ENCODE measurements at regions not wholly inside any gene's neighbourhood (a gene's known extent, or its start where the extent isn't known, plus 50 kb on each side); places are given as distances from the start of the nearest gene placed in this dataset.

DNA sequence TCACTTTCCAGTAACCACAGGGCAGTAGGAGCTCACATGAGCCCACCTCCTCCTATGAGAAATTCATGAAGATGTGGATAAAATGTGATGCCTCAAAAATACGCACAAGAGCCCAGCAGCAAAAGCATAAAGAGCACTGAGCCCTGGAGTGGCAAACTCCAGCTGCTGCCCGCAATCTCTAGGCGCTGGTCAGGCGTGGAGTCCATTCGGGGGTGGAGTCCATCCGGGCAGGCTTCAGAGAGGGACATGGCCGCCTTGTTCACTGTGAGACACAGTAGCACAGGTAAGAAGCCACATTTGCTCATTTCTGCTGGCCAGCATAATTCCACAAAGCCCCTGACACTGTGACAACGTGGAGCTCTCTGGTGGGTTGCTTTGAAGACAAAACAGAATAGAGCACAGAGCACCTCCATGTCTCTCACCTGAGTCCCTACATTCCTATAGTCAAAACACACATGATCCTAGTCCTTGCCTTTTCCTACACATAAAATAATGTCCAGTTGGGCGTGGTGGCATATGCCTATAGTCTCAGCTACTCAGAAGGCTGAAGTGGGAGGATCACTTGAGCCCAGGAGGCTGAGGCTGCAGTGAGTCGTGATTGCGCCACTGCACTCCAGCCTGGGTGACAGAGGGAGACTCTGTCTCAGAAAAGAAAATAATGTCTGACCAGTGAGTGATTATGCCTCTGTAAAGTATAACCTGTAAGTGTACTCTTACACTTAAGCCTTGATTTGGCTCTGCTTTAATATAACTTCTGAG lies 365.2 kb downstream of the GADD45G start:
- H3K27me3 ChIP-seq: no peaks in the 10 kb centered on the region
- H3K4me3 ChIP-seq: no peak overlapping the region
- no peak overlapping the region for H3K27ac ChIP-seq
- no peak for DNase-seq (ENCODE audit: low read depth in 1 of 2, low spot score in 1 of 2)
- H3K4me1 ChIP-seq (ENCODE audit: low read depth): peaks cover 6% of the 10 kb centered on the region
- H3K9me3 ChIP-seq (ENCODE audit: low read depth): no peaks in the 10 kb centered on the region
- TF ChIP-seq, protein P1, sequence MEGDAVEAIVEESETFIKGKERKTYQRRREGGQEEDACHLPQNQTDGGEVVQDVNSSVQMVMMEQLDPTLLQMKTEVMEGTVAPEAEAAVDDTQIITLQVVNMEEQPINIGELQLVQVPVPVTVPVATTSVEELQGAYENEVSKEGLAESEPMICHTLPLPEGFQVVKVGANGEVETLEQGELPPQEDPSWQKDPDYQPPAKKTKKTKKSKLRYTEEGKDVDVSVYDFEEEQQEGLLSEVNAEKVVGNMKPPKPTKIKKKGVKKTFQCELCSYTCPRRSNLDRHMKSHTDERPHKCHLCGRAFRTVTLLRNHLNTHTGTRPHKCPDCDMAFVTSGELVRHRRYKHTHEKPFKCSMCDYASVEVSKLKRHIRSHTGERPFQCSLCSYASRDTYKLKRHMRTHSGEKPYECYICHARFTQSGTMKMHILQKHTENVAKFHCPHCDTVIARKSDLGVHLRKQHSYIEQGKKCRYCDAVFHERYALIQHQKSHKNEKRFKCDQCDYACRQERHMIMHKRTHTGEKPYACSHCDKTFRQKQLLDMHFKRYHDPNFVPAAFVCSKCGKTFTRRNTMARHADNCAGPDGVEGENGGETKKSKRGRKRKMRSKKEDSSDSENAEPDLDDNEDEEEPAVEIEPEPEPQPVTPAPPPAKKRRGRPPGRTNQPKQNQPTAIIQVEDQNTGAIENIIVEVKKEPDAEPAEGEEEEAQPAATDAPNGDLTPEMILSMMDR (IDR thresholded peaks at IDR 0.05; ENCODE audit: low read depth, low read length): no peak
- no peaks in the 10 kb centered on the region for H3K36me3 ChIP-seq

DNA sequence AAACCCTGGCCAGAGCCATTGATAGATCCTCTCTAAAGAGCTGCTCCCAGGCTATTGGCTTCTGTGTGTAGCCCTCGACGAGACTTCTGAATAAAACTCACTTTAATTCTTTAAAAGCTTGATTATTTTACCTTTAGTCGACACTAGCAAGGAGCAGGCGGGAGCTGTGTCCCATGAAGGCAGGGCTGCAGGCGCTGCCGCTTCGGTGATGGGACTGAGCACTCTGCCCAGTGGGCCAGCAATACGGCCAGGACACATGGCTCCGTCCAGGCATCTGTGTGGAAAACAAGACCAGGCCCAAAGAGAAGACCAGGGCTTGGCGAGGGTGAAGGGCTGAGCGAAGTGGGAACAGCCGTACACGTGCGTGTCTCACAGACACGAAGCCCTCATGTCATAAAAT lies 365.9 kb downstream of the GADD45G start:
- no peak for DNase-seq (ENCODE audit: low read depth in 1 of 2, low spot score in 1 of 2)
- Histone ChIP-seq H3K4me3 (no peak overlapping the region), H3K36me3 (no peaks in the 10 kb centered on the region), H3K4me1 (ENCODE audit: low read depth) (peaks cover 6% of the 10 kb centered on the region), H3K9me3 (ENCODE audit: low read depth) (no peaks in the 10 kb centered on the region), H3K27ac (no peak overlapping the region), H3K27me3 (no peaks in the 10 kb centered on the region)
- TF ChIP-seq, protein P1 (IDR thresholded peaks at IDR 0.05; ENCODE audit: low read depth, low read length): no peak

DNA sequence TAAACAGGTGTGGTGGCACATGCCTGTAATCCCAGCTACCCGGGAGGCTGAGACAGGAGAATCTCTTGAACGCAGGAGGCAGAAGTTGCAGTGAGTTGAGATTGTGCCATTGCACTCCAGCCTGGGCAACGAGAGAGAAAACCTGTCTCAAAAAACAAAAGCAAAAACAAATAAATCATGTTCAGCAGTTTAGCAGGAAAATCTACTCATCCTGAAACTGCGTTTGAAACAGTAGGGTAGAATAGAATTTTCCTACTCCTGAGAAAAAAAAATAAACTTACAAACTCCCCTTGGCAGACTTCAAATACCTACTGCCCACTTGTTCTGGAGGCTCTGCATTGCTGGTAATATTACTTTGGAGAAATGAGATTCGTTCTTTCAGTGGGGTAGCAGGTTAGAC lies 367.7 kb downstream of the GADD45G start:
- Histone ChIP-seq H3K4me1 (ENCODE audit: low read depth) (peaks cover 6% of the 10 kb centered on the region), H3K4me3 (no peak overlapping the region), H3K27ac (no peak overlapping the region), H3K36me3 (no peaks in the 10 kb centered on the region), H3K27me3 (no peaks in the 10 kb centered on the region), H3K9me3 (ENCODE audit: low read depth) (no peaks in the 10 kb centered on the region)
- DNase-seq (ENCODE audit: low read depth in 1 of 2, low spot score in 1 of 2): no peak
- TF ChIP-seq, protein P1 (IDR thresholded peaks at IDR 0.05; ENCODE audit: low read depth, low read length): no peak

DNA sequence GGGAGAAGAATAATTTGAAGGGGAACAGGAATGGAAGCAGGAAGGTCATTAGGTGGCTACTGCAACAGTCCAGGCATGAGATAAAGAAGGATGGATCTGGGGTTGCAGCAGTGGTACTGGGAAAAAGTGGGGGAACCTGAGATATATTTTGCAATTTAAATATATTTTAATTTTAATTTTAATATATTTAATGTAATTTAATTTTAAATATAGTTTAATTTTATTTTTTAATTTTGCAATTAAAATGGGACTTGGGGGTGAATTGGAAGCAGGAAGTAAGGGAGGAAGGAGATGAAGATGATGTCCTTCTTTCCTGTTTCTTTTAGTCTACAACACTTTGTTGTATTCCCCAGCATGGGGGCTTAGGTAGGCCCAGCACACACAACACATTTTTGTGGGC lies 369.8 kb downstream of the GADD45G start:
- no peak for DNase-seq (ENCODE audit: low read depth in 1 of 2, low spot score in 1 of 2)
- TF ChIP-seq, protein P1 (IDR thresholded peaks at IDR 0.05; ENCODE audit: low read depth, low read length): no peak
- Histone ChIP-seq H3K27me3 (no peaks in the 10 kb centered on the region), H3K9me3 (ENCODE audit: low read depth) (no peaks in the 10 kb centered on the region), H3K27ac (no peak overlapping the region), H3K4me1 (ENCODE audit: low read depth) (peaks cover under 1% of the 10 kb centered on the region), H3K36me3 (no peaks in the 10 kb centered on the region), H3K4me3 (no peak overlapping the region)

DNA sequence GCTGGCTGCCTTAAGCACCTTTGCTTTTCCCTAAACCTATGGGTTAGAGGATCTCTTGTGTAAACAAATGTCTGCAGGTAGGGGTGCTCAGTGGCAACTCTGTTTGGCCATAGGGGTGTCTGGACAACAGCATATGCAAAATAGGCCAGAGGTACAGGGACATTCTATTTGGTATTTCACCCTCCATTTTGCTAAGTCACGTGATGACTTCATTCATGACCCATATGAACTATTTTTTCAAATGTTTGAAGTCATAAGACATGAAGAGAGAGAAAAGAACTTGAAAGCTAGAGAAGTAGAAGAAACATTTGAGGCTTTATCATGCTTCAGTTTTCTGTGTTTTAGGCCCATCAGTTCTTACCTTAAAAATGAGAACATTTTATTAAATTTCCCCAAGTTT lies 370.2 kb downstream of the GADD45G start:
- TF ChIP-seq, protein P1 (IDR thresholded peaks at IDR 0.05; ENCODE audit: low read depth, low read length): no peak
- Histone ChIP-seq H3K4me3 (no peak overlapping the region), H3K9me3 (ENCODE audit: low read depth) (no peaks in the 10 kb centered on the region), H3K27ac (no peak overlapping the region), H3K4me1 (ENCODE audit: low read depth) (no peaks in the 10 kb centered on the region), H3K27me3 (no peaks in the 10 kb centered on the region), H3K36me3 (no peaks in the 10 kb centered on the region)
- DNase-seq (ENCODE audit: low read depth in 1 of 2, low spot score in 1 of 2): no peak

Data from cardiac muscle cell (in vitro differentiated cells and primary cell).